ENCODE measurements at regions not wholly inside any gene's neighbourhood (a gene's known extent, or its start where the extent isn't known, plus 50 kb on each side); places are given as distances from the start of the nearest gene placed in this dataset.
"Not testable (repeated sequence)": the region's sequence is repeated elsewhere in the genome, so short reads cannot be mapped to it uniquely, and the experiment has no call there.

- DNase-seq (ENCODE audit: low spot score): no peak
These were observed 55.6 kb downstream of the SOWAHC start for GRCh38 chr2:109669731-109670130.

- DNase-seq (ENCODE audit: low spot score): no peak
These were observed 56.6 kb downstream of the SOWAHC start for GRCh38 chr2:109670556-109671411.

- DNase-seq (ENCODE audit: low spot score): no peak
These were observed 60.9 kb downstream of the SOWAHC start for GRCh38 chr2:109674894-109675534.

GRCh38 chr2:109675666-109676345 is 61.6 kb downstream of the SOWAHC start:
- DNase-seq (ENCODE audit: low spot score): no peak

- no peak for DNase-seq (ENCODE audit: low spot score)
These were observed 62.3 kb downstream of the SOWAHC start for GRCh38 chr2:109676346-109676902.

- DNase-seq (ENCODE audit: low spot score): not testable (repeated sequence)
These were observed 63.1 kb downstream of the SOWAHC start for GRCh38 chr2:109677121-109677731.

GRCh38 chr2:109677835-109678580 is 63.8 kb downstream of the SOWAHC start:
- DNase-seq (ENCODE audit: low spot score): no peak

- not testable (repeated sequence) for DNase-seq (ENCODE audit: low spot score)
These were observed 64.6 kb downstream of the SOWAHC start for GRCh38 chr2:109678724-109679201.

GRCh38 chr2:109679225-109679624 is 65.1 kb downstream of the SOWAHC start:
- DNase-seq (ENCODE audit: low spot score): no peak

- no peak for DNase-seq (ENCODE audit: low spot score)
These were observed 65.5 kb downstream of the SOWAHC start for GRCh38 chr2:109679626-109680025.

- DNase-seq (ENCODE audit: low spot score): no peak
These were observed 66.5 kb downstream of the SOWAHC start for GRCh38 chr2:109680523-109681297.

- DNase-seq (ENCODE audit: low spot score): no peak
These were observed 67.6 kb downstream of the SOWAHC start for GRCh38 chr2:109681633-109682380.

GRCh38 chr2:109683452-109683851 is 69.3 kb downstream of the SOWAHC start:
- no peak for DNase-seq (ENCODE audit: low spot score)

- no peak for DNase-seq (ENCODE audit: low spot score)
These were observed 71.3 kb downstream of the SOWAHC start for GRCh38 chr2:109685453-109685852.

GRCh38 chr2:109686921-109687320 is 72.8 kb downstream of the SOWAHC start:
- no peak for DNase-seq (ENCODE audit: low spot score)

- DNase-seq (ENCODE audit: low spot score): no peak
These were observed 75.2 kb downstream of the SOWAHC start for GRCh38 chr2:109689182-109689930.

GRCh38 chr2:109689973-109690372 is 75.8 kb downstream of the SOWAHC start:
- DNase-seq (ENCODE audit: low spot score): no peak

GRCh38 chr2:109690457-109690821 is 76.3 kb downstream of the SOWAHC start:
- no peak for DNase-seq (ENCODE audit: low spot score)
